GM13976 (cell line): ENCODE measurements at regions not wholly inside any gene's neighbourhood (a gene's known extent, or its start where the extent isn't known, plus 50 kb on each side); places are given as distances from the start of the nearest gene placed in this dataset.
"Not testable (repeated sequence)": the region's sequence is repeated elsewhere in the genome, so short reads cannot be mapped to it uniquely, and the experiment has no call there.

ENCODE experiments used
- DNase-seq: peaks from one replicate; pipeline ENCODE4 v3.0.0; 2012; ENCODE audit warnings: low spot score
- in situ Hi-C: fragments of 300-500 bp; cut with MboI; formaldehyde crosslinking; loops from one replicate; pipeline ENCODE4 v1.12.0; 2022; ENCODE audit warnings: low sequenced_read_pairs, mixed read lengths, inconsistent platforms; ENCODE audit not compliant: unreplicated experiment
- TF ChIP-seq, protein P1 (sequence below): IDR thresholded peaks from 2 replicates; pipeline ENCODE4 v1.5.1; 2012; ENCODE audit warnings: borderline replicate concordance, mild to moderate bottlenecking; ENCODE audit not compliant: insufficient read depth; ENCODE audit errors: extremely low read depth, missing control alignments, control extremely low read depth

GRCh38 chr13:44050450-44051063, 170.9 kb downstream of the LACC1 start:
- in situ Hi-C loops, result loop anchor here (5.0 kb wide), 1 partner anchor 387 kb away; no protein-coding TSS in a partner anchor
- TF ChIP-seq, protein P1, sequence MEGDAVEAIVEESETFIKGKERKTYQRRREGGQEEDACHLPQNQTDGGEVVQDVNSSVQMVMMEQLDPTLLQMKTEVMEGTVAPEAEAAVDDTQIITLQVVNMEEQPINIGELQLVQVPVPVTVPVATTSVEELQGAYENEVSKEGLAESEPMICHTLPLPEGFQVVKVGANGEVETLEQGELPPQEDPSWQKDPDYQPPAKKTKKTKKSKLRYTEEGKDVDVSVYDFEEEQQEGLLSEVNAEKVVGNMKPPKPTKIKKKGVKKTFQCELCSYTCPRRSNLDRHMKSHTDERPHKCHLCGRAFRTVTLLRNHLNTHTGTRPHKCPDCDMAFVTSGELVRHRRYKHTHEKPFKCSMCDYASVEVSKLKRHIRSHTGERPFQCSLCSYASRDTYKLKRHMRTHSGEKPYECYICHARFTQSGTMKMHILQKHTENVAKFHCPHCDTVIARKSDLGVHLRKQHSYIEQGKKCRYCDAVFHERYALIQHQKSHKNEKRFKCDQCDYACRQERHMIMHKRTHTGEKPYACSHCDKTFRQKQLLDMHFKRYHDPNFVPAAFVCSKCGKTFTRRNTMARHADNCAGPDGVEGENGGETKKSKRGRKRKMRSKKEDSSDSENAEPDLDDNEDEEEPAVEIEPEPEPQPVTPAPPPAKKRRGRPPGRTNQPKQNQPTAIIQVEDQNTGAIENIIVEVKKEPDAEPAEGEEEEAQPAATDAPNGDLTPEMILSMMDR, result peak; percentile 51

GRCh38 chr13:44051405-44051804, 171.7 kb downstream of the LACC1 start:
- in situ Hi-C loops, result loop anchor here (5.0 kb wide), 1 partner anchor 386 kb away; no protein-coding TSS in a partner anchor

More at GRCh38 chr13:44050450-44051063, 170.9 kb downstream of the LACC1 start:
- DNase-seq, result peak; percentile 20

GRCh38 chr13:44051918-44052675, 172.4 kb downstream of the LACC1 start:
- no peak for DNase-seq
- TF ChIP-seq, protein P1, result no peak
- in situ Hi-C loops, result loop anchor here (5.0 kb wide), 1 partner anchor 385 kb away; no protein-coding TSS in a partner anchor

More at GRCh38 chr13:44051405-44051804, 171.7 kb downstream of the LACC1 start:
- TF ChIP-seq, protein P1, result no peak
- no peak for DNase-seq

DNA sequence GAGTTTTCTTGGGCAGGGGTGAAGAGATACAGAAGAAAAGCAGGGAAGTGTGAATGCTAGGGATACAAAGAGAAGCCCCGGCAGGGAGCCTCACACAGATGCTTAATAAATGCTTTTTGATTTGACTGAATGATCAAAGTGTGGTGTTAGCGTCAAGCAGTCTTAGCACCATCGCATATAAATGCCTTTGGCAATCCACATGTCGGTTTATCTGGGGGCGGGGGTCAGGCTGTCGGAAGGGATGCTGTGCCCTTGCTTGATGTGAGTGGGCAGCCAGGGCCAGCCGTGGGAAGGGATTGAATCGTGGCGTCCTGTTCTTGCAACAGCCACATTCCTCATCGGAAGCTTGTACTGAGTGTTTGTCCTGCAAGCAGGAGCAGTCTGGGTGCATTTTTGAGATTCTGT, 173.1 kb downstream of the LACC1 start:
- in situ Hi-C loops, result loop anchor here (5.0 kb wide), 1 partner anchor 385 kb away; no protein-coding TSS in a partner anchor
- TF ChIP-seq, protein P1, result no peak
- no peak for DNase-seq

- in situ Hi-C loops, result loop anchor here (5.0 kb wide), 1 partner anchor 384 kb away; no protein-coding TSS in a partner anchor
- DNase-seq, result no peak
- TF ChIP-seq, protein P1, result no peak
Observed at GRCh38 chr13:44053208-44053607, 173.5 kb downstream of the LACC1 start.

DNA sequence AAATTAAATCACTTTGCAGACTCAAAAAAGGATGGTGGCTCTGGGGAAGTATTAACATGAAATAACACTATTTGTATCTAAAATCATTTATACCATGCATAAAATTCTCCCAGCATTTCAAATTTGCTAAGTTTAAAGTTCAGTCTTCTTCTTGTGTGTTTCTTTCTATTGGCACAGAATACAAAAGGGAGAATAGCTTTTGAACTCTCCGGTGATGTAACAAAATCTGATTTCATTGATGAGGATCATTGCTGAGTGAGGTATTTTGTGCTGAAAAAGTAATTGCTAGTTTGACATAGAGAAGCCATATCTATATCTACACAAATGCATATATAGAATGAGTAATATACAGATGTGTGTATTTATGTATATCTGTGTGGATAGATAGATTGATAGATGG, 174.8 kb downstream of the LACC1 start:
- DNase-seq, result no peak
- in situ Hi-C loops, result loop anchor here (5.0 kb wide), 1 partner anchor 383 kb away; no protein-coding TSS in a partner anchor
- TF ChIP-seq, protein P1, result no peak

DNA sequence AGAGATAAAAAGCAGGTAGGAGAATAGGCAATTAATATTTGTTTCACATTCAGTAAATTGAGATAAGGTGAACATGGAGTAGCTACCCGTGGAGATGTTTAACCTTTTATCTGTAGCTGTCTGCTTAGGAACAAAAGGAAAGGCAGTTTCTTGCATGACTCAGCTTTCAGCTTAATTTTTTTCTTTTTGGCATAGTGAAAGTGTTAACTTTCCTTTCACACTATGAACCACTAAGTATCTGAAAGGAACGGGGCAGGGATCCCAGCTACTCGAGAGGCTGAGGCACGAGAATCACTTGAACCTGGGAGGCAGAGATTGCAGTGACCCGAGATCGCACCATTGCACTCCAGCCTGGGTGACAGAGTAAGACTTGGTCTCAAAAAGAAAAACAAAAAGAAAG, 176.0 kb downstream of the LACC1 start:
- in situ Hi-C loops, DNase-seq: not testable (repeated sequence)
